DOHH2 (cell line): ENCODE measurements at regions not wholly inside any gene's neighbourhood (a gene's known extent, or its start where the extent isn't known, plus 50 kb on each side); places are given as distances from the start of the nearest gene placed in this dataset.

ENCODE experiments used
- CTCF ChIP-seq: fragments of 200-600 bp; sonication (generic); IDR thresholded peaks from one replicate; pipeline ENCODE4 v1.5.1; 2014; ENCODE audit warnings: antibody characterized with exemption, mild to moderate bottlenecking, low read depth, low read length; ENCODE audit not compliant: poor library complexity, severe bottlenecking
- EZH2phosphoT487 ChIP-seq: fragments of 200-600 bp; sonication (generic); IDR thresholded peaks from 2 replicates; pipeline ENCODE4 v1.6.1; 2017; ENCODE audit warnings: borderline replicate concordance, mild to moderate bottlenecking, antibody characterized with exemption, low read length, moderate library complexity, mixed read lengths

- TF ChIP-seq CTCF (no peak), EZH2phosphoT487 (no peak)
These were observed 339.6 kb downstream of the TPBG start for GRCh38 chr6:82703230-82703629.
